ENCODE measurements at regions not wholly inside any gene's neighbourhood (a gene's known extent, or its start where the extent isn't known, plus 50 kb on each side); places are given as distances from the start of the nearest gene placed in this dataset.
"Not testable (repeated sequence)": the region's sequence is repeated elsewhere in the genome, so short reads cannot be mapped to it uniquely, and the experiment has no call there.

GRCh38 chr2:142581491-142581890 lies 296.0 kb upstream of the KYNU start:
- H3K4me3 ChIP-seq (ENCODE audit: low read depth, low read length): no peak overlapping the region
- no peaks in the 10 kb centered on the region for H3K36me3 ChIP-seq (ENCODE audit: insufficient read depth, low read length)
- H3K27ac ChIP-seq (ENCODE audit: low read depth, low read length): no peak overlapping the region
- no peak overlapping the region for H2AFZ ChIP-seq (ENCODE audit: low read length, unreplicated experiment)
- H3K4me1 ChIP-seq (ENCODE audit: control insufficient read depth, insufficient read depth, low read length, unreplicated experiment): no peaks in the 10 kb centered on the region
- no peaks in the 10 kb centered on the region for H3K79me2 ChIP-seq (ENCODE audit: control insufficient read depth, insufficient read depth, low read length, unreplicated experiment)
- H3K27me3 ChIP-seq (ENCODE audit: insufficient read depth, low read length): peaks cover 20% of the 10 kb centered on the region

DNA sequence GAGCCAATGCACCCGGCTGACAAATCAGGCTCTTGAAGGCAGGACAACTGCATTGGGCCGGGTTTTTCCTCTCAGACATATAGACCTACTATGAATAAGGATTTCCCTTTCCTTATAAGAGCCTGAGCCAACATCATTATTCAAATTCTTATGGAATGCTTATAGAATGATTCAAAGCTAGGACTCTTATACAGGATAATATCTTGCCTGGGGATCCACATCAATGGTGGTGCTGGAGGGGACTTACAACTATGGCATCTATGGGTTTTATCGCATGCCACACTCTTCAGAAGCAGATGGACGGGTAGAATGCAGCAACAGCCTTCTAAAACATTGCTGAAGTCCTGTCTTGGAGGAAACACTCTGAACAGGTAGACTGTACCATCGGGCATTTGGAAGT lies 296.8 kb upstream of the KYNU start:
- Histone ChIP-seq H3K4me1 (ENCODE audit: control insufficient read depth, insufficient read depth, low read length, unreplicated experiment) (no peaks in the 10 kb centered on the region), H3K4me3 (ENCODE audit: low read depth, low read length) (no peak overlapping the region), H2AFZ (ENCODE audit: low read length, unreplicated experiment) (no peak overlapping the region), H3K36me3 (ENCODE audit: insufficient read depth, low read length) (no peaks in the 10 kb centered on the region), H3K79me2 (ENCODE audit: control insufficient read depth, insufficient read depth, low read length, unreplicated experiment) (no peaks in the 10 kb centered on the region), H3K27me3 (ENCODE audit: insufficient read depth, low read length) (peaks cover 25% of the 10 kb centered on the region), H3K27ac (ENCODE audit: low read depth, low read length) (no peak overlapping the region)

DNA sequence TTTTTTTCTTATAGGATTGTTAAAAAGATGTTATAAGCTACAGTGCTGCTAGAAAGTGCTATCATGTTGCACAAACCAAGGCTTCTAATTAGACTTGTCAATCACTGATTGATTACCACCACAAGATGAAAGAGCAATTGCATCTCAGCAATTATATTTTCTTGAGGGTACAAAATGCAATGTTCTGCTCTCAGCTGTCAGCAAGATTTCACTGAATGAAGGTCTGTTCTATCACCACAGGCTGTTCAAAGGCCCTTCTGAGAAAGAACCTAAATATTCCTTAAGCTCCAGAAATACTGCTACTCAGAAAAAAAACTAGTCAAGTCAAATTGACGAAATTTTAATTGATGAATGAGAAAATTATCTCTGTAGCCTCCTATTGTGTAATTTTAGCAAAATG lies 301.9 kb upstream of the KYNU start:
- H3K27me3 ChIP-seq (ENCODE audit: insufficient read depth, low read length): peaks cover 44% of the 10 kb centered on the region
- H3K4me1 ChIP-seq (ENCODE audit: control insufficient read depth, insufficient read depth, low read length, unreplicated experiment): no peaks in the 10 kb centered on the region
- H3K27ac ChIP-seq (ENCODE audit: low read depth, low read length): no peak overlapping the region

DNA sequence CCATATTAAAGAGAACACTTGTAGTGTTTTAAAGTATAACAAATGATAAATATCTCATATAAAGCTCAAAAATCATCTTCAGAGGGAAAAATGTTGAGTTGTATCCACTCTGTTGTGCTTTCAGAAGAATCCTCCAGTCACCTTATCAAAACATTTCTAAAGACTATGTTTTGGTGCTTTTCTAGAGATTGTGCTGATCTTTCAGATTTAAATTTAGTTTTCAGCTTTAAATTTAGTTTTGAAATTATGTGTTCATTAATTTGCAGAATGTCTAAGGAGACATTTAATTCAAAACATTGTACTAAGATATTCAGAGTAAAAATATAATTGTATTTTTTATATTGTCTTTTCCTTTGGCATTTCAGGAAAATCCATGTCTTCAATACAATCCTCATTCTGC lies 303.1 kb upstream of the KYNU start:
- H3K27ac ChIP-seq (ENCODE audit: low read depth, low read length): no peak overlapping the region
- H3K79me2 ChIP-seq (ENCODE audit: control insufficient read depth, insufficient read depth, low read length, unreplicated experiment): no peaks in the 10 kb centered on the region
- no peaks in the 10 kb centered on the region for H3K36me3 ChIP-seq (ENCODE audit: insufficient read depth, low read length)

More for the DNA sequence above, 301.9 kb upstream of the KYNU start:
- Histone ChIP-seq H2AFZ (ENCODE audit: low read length, unreplicated experiment) (no peak overlapping the region), H3K4me3 (ENCODE audit: low read depth, low read length) (no peak overlapping the region), H3K79me2 (ENCODE audit: control insufficient read depth, insufficient read depth, low read length, unreplicated experiment) (no peaks in the 10 kb centered on the region), H3K36me3 (ENCODE audit: insufficient read depth, low read length) (no peaks in the 10 kb centered on the region)

DNA sequence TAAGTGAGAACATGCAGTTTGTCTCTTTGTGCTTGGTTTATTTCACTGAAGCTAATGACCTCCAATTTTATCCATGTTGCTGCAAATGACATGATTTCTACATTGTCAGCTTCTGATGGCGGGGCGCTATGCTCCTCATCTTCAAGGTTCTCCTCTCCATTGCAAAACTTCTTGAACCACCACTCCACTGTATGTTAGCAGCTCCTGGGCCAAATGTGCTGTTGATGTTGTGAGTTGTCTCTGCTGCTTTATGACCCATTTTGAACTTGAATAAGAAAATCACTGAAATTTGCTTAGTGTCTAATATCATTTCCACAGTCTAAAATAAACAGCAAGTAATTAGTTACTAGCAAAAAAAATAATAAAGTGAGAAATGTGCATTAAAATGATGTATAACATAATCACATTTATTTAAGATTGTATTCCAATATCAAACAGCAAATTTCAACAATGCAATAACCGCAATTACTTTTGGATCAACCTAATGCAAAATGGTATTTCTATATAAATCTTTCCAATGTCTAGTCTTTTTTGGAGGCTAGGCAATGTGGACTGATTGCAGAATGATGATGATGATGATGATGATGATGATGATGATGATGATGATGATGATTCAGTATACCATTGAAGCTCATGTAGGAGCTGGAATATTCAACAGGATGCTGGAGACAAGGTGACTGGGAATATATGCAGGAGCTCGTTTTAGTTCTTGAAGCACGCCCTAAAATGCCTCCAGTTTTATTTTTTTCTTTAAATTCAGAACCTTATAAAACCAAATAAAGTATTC lies 304.9 kb upstream of the KYNU start:
- no peaks in the 10 kb centered on the region for H3K36me3 ChIP-seq (ENCODE audit: insufficient read depth, low read length)
- peaks cover 42% of the 10 kb centered on the region for H3K27me3 ChIP-seq (ENCODE audit: insufficient read depth, low read length)
- H3K4me3 ChIP-seq (ENCODE audit: low read depth, low read length): no peak overlapping the region
- no peaks in the 10 kb centered on the region for H3K4me1 ChIP-seq (ENCODE audit: control insufficient read depth, insufficient read depth, low read length, unreplicated experiment)
- H2AFZ ChIP-seq (ENCODE audit: low read length, unreplicated experiment): no peak overlapping the region
- no peak overlapping the region for H3K27ac ChIP-seq (ENCODE audit: low read depth, low read length)
- H3K79me2 ChIP-seq (ENCODE audit: control insufficient read depth, insufficient read depth, low read length, unreplicated experiment): no peaks in the 10 kb centered on the region

More for the DNA sequence above, 303.1 kb upstream of the KYNU start:
- H3K27me3 ChIP-seq (ENCODE audit: insufficient read depth, low read length): peaks cover 46% of the 10 kb centered on the region
- no peak overlapping the region for H2AFZ ChIP-seq (ENCODE audit: low read length, unreplicated experiment)
- H3K4me1 ChIP-seq (ENCODE audit: control insufficient read depth, insufficient read depth, low read length, unreplicated experiment): no peaks in the 10 kb centered on the region
- H3K4me3 ChIP-seq (ENCODE audit: low read depth, low read length): no peak overlapping the region

DNA sequence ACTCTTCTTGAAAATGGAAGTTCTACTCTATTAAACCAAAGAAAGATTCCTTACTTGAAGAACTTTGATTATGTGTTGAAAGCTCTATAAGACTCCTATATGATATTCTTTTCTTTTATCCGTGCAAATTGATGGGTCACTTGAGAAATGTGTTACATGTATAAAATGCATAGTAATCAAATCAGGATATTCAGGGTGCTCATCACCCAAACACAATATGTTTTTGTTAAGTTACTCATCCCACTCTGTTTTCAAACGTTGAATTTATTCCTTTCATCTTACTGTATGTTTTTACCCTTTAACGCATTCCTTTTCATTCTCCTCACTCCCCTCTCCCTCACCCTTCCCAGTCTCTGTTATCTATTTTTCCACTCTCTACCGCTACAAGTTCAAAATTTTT lies 305.5 kb upstream of the KYNU start:
- Histone ChIP-seq H3K4me3 (ENCODE audit: low read depth, low read length) (no peak overlapping the region), H3K36me3 (ENCODE audit: insufficient read depth, low read length) (no peaks in the 10 kb centered on the region), H3K4me1 (ENCODE audit: control insufficient read depth, insufficient read depth, low read length, unreplicated experiment) (no peaks in the 10 kb centered on the region), H2AFZ (ENCODE audit: low read length, unreplicated experiment) (no peak overlapping the region), H3K27me3 (ENCODE audit: insufficient read depth, low read length) (peaks cover 47% of the 10 kb centered on the region), H3K27ac (ENCODE audit: low read depth, low read length) (no peak overlapping the region), H3K79me2 (ENCODE audit: control insufficient read depth, insufficient read depth, low read length, unreplicated experiment) (no peaks in the 10 kb centered on the region)

GRCh38 chr2:142562900-142563299 lies 314.6 kb upstream of the KYNU start:
- Histone ChIP-seq H3K4me3 (ENCODE audit: low read depth, low read length) (no peak overlapping the region), H2AFZ (ENCODE audit: low read length, unreplicated experiment) (no peak overlapping the region), H3K27me3 (ENCODE audit: insufficient read depth, low read length) (peaks cover 5% of the 10 kb centered on the region; the same call in 1 of the 2 replicates), H3K4me1 (ENCODE audit: control insufficient read depth, insufficient read depth, low read length, unreplicated experiment) (no peaks in the 10 kb centered on the region), H3K79me2 (ENCODE audit: control insufficient read depth, insufficient read depth, low read length, unreplicated experiment) (no peaks in the 10 kb centered on the region), H3K27ac (ENCODE audit: low read depth, low read length) (no peak overlapping the region), H3K36me3 (ENCODE audit: insufficient read depth, low read length) (no peaks in the 10 kb centered on the region)

- Histone ChIP-seq H3K4me1 (ENCODE audit: control insufficient read depth, insufficient read depth, low read length, unreplicated experiment) (no peaks in the 10 kb centered on the region), H3K4me3 (ENCODE audit: low read depth, low read length) (no peak overlapping the region), H3K36me3 (ENCODE audit: insufficient read depth, low read length) (no peaks in the 10 kb centered on the region), H3K79me2 (ENCODE audit: control insufficient read depth, insufficient read depth, low read length, unreplicated experiment) (no peaks in the 10 kb centered on the region), H3K27ac (ENCODE audit: low read depth, low read length) (no peak overlapping the region), H3K27me3 (ENCODE audit: insufficient read depth, low read length) (no peaks in the 10 kb centered on the region), H2AFZ (ENCODE audit: low read length, unreplicated experiment) (no peak overlapping the region)
These were observed 315.8 kb upstream of the KYNU start for GRCh38 chr2:142561656-142562055.

GRCh38 chr2:142557391-142557790 lies 320.1 kb upstream of the KYNU start:
- Histone ChIP-seq H3K4me3 (ENCODE audit: low read depth, low read length) (no peak overlapping the region), H2AFZ (ENCODE audit: low read length, unreplicated experiment) (no peak overlapping the region), H3K36me3 (ENCODE audit: insufficient read depth, low read length) (no peaks in the 10 kb centered on the region)

GRCh38 chr2:142545999-142546398 lies 331.5 kb upstream of the KYNU start:
- H3K4me1 ChIP-seq (ENCODE audit: control insufficient read depth, insufficient read depth, low read length, unreplicated experiment); H3K4me3 ChIP-seq (ENCODE audit: low read depth, low read length); H3K79me2 ChIP-seq (ENCODE audit: control insufficient read depth, insufficient read depth, low read length, unreplicated experiment); H3K27ac ChIP-seq (ENCODE audit: low read depth, low read length); H3K27me3 ChIP-seq (ENCODE audit: insufficient read depth, low read length); H2AFZ ChIP-seq (ENCODE audit: low read length, unreplicated experiment); H3K36me3 ChIP-seq (ENCODE audit: insufficient read depth, low read length): not testable (repeated sequence)

More at GRCh38 chr2:142557391-142557790, 320.1 kb upstream of the KYNU start:
- Histone ChIP-seq H3K27me3 (ENCODE audit: insufficient read depth, low read length) (peaks cover 8% of the 10 kb centered on the region), H3K4me1 (ENCODE audit: control insufficient read depth, insufficient read depth, low read length, unreplicated experiment) (no peaks in the 10 kb centered on the region), H3K27ac (ENCODE audit: low read depth, low read length) (no peak overlapping the region), H3K79me2 (ENCODE audit: control insufficient read depth, insufficient read depth, low read length, unreplicated experiment) (no peaks in the 10 kb centered on the region)

GRCh38 chr2:142545036-142545435 lies 332.4 kb upstream of the KYNU start:
- H3K27me3 ChIP-seq (ENCODE audit: insufficient read depth, low read length): 0 out of 2 replicates have a peak, but pooled peaks cover 5% of the 10 kb centered on the region
- H2AFZ ChIP-seq (ENCODE audit: low read length, unreplicated experiment): no peak overlapping the region
- no peaks in the 10 kb centered on the region for H3K36me3 ChIP-seq (ENCODE audit: insufficient read depth, low read length)
- no peaks in the 10 kb centered on the region for H3K79me2 ChIP-seq (ENCODE audit: control insufficient read depth, insufficient read depth, low read length, unreplicated experiment)
- H3K4me3 ChIP-seq (ENCODE audit: low read depth, low read length): no peak overlapping the region
- no peaks in the 10 kb centered on the region for H3K4me1 ChIP-seq (ENCODE audit: control insufficient read depth, insufficient read depth, low read length, unreplicated experiment)
- H3K27ac ChIP-seq (ENCODE audit: low read depth, low read length): no peak overlapping the region

All from ACC112 (cell line).